Esophagus muscularis mucosa (tissue), 4 donors: ENCODE measurements at regions not wholly inside any gene's neighbourhood (a gene's known extent, or its start where the extent isn't known, plus 50 kb on each side); places are given as distances from the start of the nearest gene placed in this dataset.

ENCODE experiments used
- DNase-seq: peaks from one replicate; pipeline ENCODE4 v3.0.0-alpha.2; 2017; ENCODE audit errors: extremely low spot score
- H3K27ac ChIP-seq, 4 donors: fragments of 200-600 bp; sonication (generic); replicated peaks in 1 of 4; 1 replicate in 3 of 4; 2 replicates in 1 of 4; pipeline ENCODE4 v1.5.1; 2016 to 2019; ENCODE audit warnings: mild to moderate bottlenecking in 1 of 4
- H3K27me3 ChIP-seq, 4 donors: fragments of 200-600 bp; sonication (generic); one replicate each; pipeline versions ENCODE4 v1.5.1 to v1.6.0; 2016 to 2019
- H3K36me3 ChIP-seq, 4 donors: fragments of 200-600 bp; sonication (generic); one replicate each; pipeline ENCODE4 v1.5.1; 2016 to 2019
- H3K4me1 ChIP-seq, 4 donors: fragments of 200-600 bp; sonication (generic); one replicate each; pipeline ENCODE4 v1.5.1; 2016 to 2019
- H3K4me3 ChIP-seq, 4 donors: fragments of 200-600 bp; sonication (generic); 1 replicate in 2 of 4; 2 replicates in 2 of 4; pipeline ENCODE4 v1.5.1; 2016 to 2019; ENCODE audit warnings: mild to moderate bottlenecking in 4 of 4, moderate library complexity in 1 of 4
- H3K9me3 ChIP-seq, 4 donors: fragments of 200-600 bp; sonication (generic); 1 replicate in 3 of 4; 2 replicates in 1 of 4; pipeline ENCODE4 v1.5.1; 2016 to 2019
- EP300 ChIP-seq: sonication (generic); formaldehyde crosslinking; IDR thresholded peaks from one replicate; pipeline ENCODE4 v1.6.1; 2017; ENCODE audit warnings: antibody characterized with exemption
- POLR2A ChIP-seq: fragments of 450-650 bp; IDR thresholded peaks from one replicate; pipeline ENCODE4 v1.6.1; 2017; ENCODE audit warnings: antibody characterized with exemption, moderate library complexity, mild to moderate bottlenecking, low read depth
- POLR2AphosphoS5 ChIP-seq, 2 donors: sonication (generic); formaldehyde crosslinking; IDR thresholded peaks; one replicate each; pipeline ENCODE4 v1.6.1; 2017; ENCODE audit warnings: antibody characterized with exemption in 2 of 2
- WGBS: methylation state at CpG from one replicate; pipeline ENCODE4 v1.1.5; 2018; 5-methylcytosine and 5-hydroxymethylcytosine counted together
- intact Hi-C: fragments of 100-400 bp; cut with DNase I; formaldehyde crosslinking; loops from one replicate; pipeline ENCODE4 v1.15.1; 2023
- TF ChIP-seq, protein P1 (sequence below), 3 experiments: fragments of 200-600 bp in 2 of 3; fragments of 450-650 bp in 1 of 3; sonication (generic) in 2 of 3; IDR thresholded peaks; one replicate each; pipeline ENCODE4 v1.5.1; 2017 to 2019; ENCODE audit warnings: antibody characterized with exemption in 3 of 3, mild to moderate bottlenecking in 2 of 3, moderate library complexity in 1 of 3

GRCh38 chr2:128626760-128627511 is 308.3 kb upstream of the HS6ST1 start:
- no peak for DNase-seq
- H3K9me3 ChIP-seq, result no peaks in the 10 kb centered on the region

GRCh38 chr2:128628206-128628605 is 309.5 kb upstream of the HS6ST1 start:
- Histone ChIP-seq H3K4me1 (no peaks in the 10 kb centered on the region), H3K27ac (no peak overlapping the region), H3K4me3 (no peak overlapping the region), H3K36me3 (no peaks in the 10 kb centered on the region), H3K27me3 (no peaks in the 10 kb centered on the region), H3K9me3 (no peaks in the 10 kb centered on the region)
- DNase-seq, result no peak
- 86% methylated on average over 5 of the region's 7 CpGs for WGBS
- intact Hi-C loops, result no loop called here
- no peak for TF ChIP-seq POLR2A
- TF ChIP-seq EP300, result no peak
- TF ChIP-seq POLR2AphosphoS5 (IDR thresholded peaks at IDR 0.05), result no peak
- TF ChIP-seq, protein P1, sequence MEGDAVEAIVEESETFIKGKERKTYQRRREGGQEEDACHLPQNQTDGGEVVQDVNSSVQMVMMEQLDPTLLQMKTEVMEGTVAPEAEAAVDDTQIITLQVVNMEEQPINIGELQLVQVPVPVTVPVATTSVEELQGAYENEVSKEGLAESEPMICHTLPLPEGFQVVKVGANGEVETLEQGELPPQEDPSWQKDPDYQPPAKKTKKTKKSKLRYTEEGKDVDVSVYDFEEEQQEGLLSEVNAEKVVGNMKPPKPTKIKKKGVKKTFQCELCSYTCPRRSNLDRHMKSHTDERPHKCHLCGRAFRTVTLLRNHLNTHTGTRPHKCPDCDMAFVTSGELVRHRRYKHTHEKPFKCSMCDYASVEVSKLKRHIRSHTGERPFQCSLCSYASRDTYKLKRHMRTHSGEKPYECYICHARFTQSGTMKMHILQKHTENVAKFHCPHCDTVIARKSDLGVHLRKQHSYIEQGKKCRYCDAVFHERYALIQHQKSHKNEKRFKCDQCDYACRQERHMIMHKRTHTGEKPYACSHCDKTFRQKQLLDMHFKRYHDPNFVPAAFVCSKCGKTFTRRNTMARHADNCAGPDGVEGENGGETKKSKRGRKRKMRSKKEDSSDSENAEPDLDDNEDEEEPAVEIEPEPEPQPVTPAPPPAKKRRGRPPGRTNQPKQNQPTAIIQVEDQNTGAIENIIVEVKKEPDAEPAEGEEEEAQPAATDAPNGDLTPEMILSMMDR (IDR thresholded peaks at IDR 0.05), result no peak

More at GRCh38 chr2:128626760-128627511, 308.3 kb upstream of the HS6ST1 start:
- 82% methylated on average over 20 of the region's 20 CpGs for WGBS
- Histone ChIP-seq H3K4me1 (no peaks in the 10 kb centered on the region), H3K4me3 (no peak overlapping the region), H3K27me3 (no peaks in the 10 kb centered on the region), H3K27ac (no peak overlapping the region), H3K36me3 (no peaks in the 10 kb centered on the region)
- intact Hi-C loops, result no loop called here
- TF ChIP-seq POLR2AphosphoS5 (IDR thresholded peaks at IDR 0.05) (no peak), POLR2A (no peak), EP300 (no peak)
- TF ChIP-seq, protein P1 (IDR thresholded peaks at IDR 0.05), result no peak

GRCh38 chr2:128628996-128629395 is 310.3 kb upstream of the HS6ST1 start:
- DNase-seq, result no peak
- intact Hi-C loops, result no loop called here
- Histone ChIP-seq H3K27ac (no peak overlapping the region), H3K4me1 (no peaks in the 10 kb centered on the region), H3K4me3 (no peak overlapping the region), H3K36me3 (no peaks in the 10 kb centered on the region), H3K9me3 (no peaks in the 10 kb centered on the region), H3K27me3 (no peaks in the 10 kb centered on the region)
- TF ChIP-seq, protein P1 (IDR thresholded peaks at IDR 0.05), result no peak
- TF ChIP-seq EP300 (no peak), POLR2A (no peak), POLR2AphosphoS5 (IDR thresholded peaks at IDR 0.05) (no peak)
- 89% methylated on average over 6 of the region's 6 CpGs for WGBS

DNA sequence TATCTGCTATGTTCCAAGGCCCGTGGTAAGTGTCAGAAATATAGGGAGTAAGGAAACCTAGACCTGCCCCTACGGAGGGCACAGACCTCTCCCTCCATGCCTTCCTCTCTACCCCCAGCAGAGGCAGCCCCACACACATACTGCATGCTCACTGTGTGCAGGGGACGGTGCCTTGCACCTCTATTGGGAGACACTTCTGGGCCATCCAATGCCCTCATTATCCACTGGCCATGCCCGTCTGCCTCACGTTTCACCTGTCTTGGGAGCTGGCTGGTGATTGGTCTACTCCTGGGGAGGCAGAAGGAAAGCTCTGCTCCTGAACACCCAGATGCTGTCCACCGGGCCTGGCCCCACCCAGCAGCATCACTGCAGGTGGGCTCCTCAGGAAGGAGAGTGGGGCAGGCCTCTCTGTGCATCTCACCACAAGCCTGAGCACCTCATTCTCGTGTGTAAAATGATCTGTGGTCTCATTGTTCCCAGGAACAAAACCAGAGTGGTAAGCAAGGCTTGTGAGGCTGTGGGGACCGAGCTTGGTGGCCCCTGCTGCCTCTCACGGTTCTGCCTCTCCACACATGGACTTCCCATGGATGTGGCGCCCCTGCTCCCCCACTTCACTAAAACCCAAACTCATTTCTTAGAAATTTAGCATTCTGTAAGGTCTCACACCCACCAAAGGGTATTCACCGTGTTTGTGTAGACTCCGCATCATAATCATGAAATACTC is 312.5 kb upstream of the HS6ST1 start:
- TF ChIP-seq POLR2A (no peak), POLR2AphosphoS5 (IDR thresholded peaks at IDR 0.05) (no peak), EP300 (no peak)
- TF ChIP-seq, protein P1 (IDR thresholded peaks at IDR 0.05), result no peak
- Histone ChIP-seq H3K36me3 (no peaks in the 10 kb centered on the region), H3K9me3 (no peaks in the 10 kb centered on the region), H3K4me1 (no peaks in the 10 kb centered on the region), H3K27me3 (no peaks in the 10 kb centered on the region), H3K27ac (no peak overlapping the region), H3K4me3 (no peak overlapping the region)
- DNase-seq, result no peak
- intact Hi-C loops, result no loop called here
- WGBS, result 96% methylated on average over 12 of the region's 12 CpGs
